Neuronal stem cell (in vitro differentiated cells): ENCODE measurements at regions not wholly inside any gene's neighbourhood (a gene's known extent, or its start where the extent isn't known, plus 50 kb on each side); places are given as distances from the start of the nearest gene placed in this dataset.

Experiments used
- DNase-seq: peaks from one replicate; pipeline ENCODE4 v3.0.0-alpha.2; 2013; ENCODE audit warnings: low spot score
- H2AFZ ChIP-seq: one replicate; pipeline ENCODE4 v1.6.1; 2013; ENCODE audit warnings: mild to moderate bottlenecking, low read length, inconsistent platforms
- H2AK5ac ChIP-seq: 2 replicates; pipeline ENCODE4 v1.6.1; 2013; ENCODE audit warnings: low read depth, mild to moderate bottlenecking, inconsistent platforms, low read length, moderate library complexity, mixed read lengths
- H2BK120ac ChIP-seq: 2 replicates; pipeline ENCODE4 v1.6.1; 2013; ENCODE audit warnings: low read depth, mild to moderate bottlenecking, inconsistent platforms, low read length, moderate library complexity, mixed read lengths
- H2BK12ac ChIP-seq: one replicate; pipeline ENCODE4 v1.6.1; 2013; ENCODE audit warnings: low read length, inconsistent platforms
- H2BK15ac ChIP-seq: 2 replicates; pipeline ENCODE4 v1.6.1; 2013; ENCODE audit warnings: mild to moderate bottlenecking, low read length, inconsistent platforms, mixed read lengths
- H2BK5ac ChIP-seq: one replicate; pipeline ENCODE4 v1.6.1; 2013; ENCODE audit warnings: inconsistent platforms, mild to moderate bottlenecking, low read length, moderate library complexity
- H3K14ac ChIP-seq: one replicate; pipeline ENCODE4 v1.6.1; 2013; ENCODE audit warnings: low read length, inconsistent platforms
- H3K18ac ChIP-seq: 2 replicates; pipeline ENCODE4 v1.6.1; 2013; ENCODE audit warnings: low read length, inconsistent platforms
- H3K23ac ChIP-seq: 2 replicates; pipeline ENCODE4 v1.6.1; 2013; ENCODE audit warnings: low read depth, mild to moderate bottlenecking, mixed read lengths, low read length, inconsistent platforms; ENCODE audit not compliant: poor library complexity
- H3K27ac ChIP-seq: replicated peaks from 3 replicates; pipeline ENCODE4 v1.5.1; 2013; ENCODE audit warnings: low read length, inconsistent platforms
- H3K27me3 ChIP-seq, 3 experiments: 2 replicates each; pipeline ENCODE4 v1.6.1; 2013; ENCODE audit warnings: low read length in 3 of 3, mild to moderate bottlenecking in 2 of 3, inconsistent platforms in 1 of 3, low read depth in 1 of 3, mixed read lengths in 1 of 3, moderate library complexity in 1 of 3; ENCODE audit not compliant: control insufficient read depth in 3 of 3, insufficient read depth in 3 of 3
- H3K36me3 ChIP-seq, 2 donors: replicated peaks in 1 of 2; 2 replicates each; pipeline ENCODE4 v1.6.1; 2013; ENCODE audit warnings: low read length in 2 of 2; ENCODE audit not compliant: control insufficient read depth in 2 of 2, insufficient read depth in 2 of 2
- H3K4ac ChIP-seq: 2 replicates; pipeline ENCODE4 v1.6.1; 2013; ENCODE audit warnings: inconsistent platforms, mild to moderate bottlenecking, low read length, moderate library complexity
- H3K4me1 ChIP-seq, 2 donors: 1 replicate in 1 of 2; 2 replicates in 1 of 2; pipeline ENCODE4 v1.6.1; 2013; ENCODE audit warnings: low read length in 2 of 2, low read depth in 1 of 2; ENCODE audit not compliant: control insufficient read depth in 2 of 2, insufficient read depth in 1 of 2
- H3K4me2 ChIP-seq: one replicate; pipeline ENCODE4 v1.6.1; 2013; ENCODE audit warnings: mild to moderate bottlenecking, low read length, inconsistent platforms; ENCODE audit not compliant: insufficient read depth, poor library complexity, severe bottlenecking
- H3K4me3 ChIP-seq, 2 donors: 2 replicates each; pipeline ENCODE4 v1.5.1; 2013; ENCODE audit warnings: low read length in 2 of 2, mild to moderate bottlenecking in 2 of 2, inconsistent platforms in 1 of 2, moderate library complexity in 1 of 2
- H3K79me1 ChIP-seq: one replicate; pipeline ENCODE4 v1.6.1; 2013; ENCODE audit warnings: low read depth, mild to moderate bottlenecking, inconsistent platforms, low read length, moderate library complexity
- H3K9ac ChIP-seq: one replicate; pipeline ENCODE4 v1.6.1; 2013; ENCODE audit warnings: mild to moderate bottlenecking, low read depth, low read length, inconsistent platforms; ENCODE audit not compliant: poor library complexity
- H3K9me3 ChIP-seq, 2 donors: replicated peaks in 1 of 2; 2 replicates each; pipeline versions ENCODE3 to v1.6.1; 2013; ENCODE audit warnings: low read length in 2 of 2, mild to moderate bottlenecking in 2 of 2, inconsistent platforms in 1 of 2, low read depth in 1 of 2, mixed read lengths in 1 of 2, moderate library complexity in 1 of 2; ENCODE audit not compliant: control insufficient read depth in 2 of 2, insufficient read depth in 1 of 2
- H4K8ac ChIP-seq: one replicate; pipeline ENCODE4 v1.6.1; 2013; ENCODE audit warnings: low read depth, mild to moderate bottlenecking, inconsistent platforms, low read length, moderate library complexity
- H4K91ac ChIP-seq: one replicate; pipeline ENCODE4 v1.6.1; 2013; ENCODE audit warnings: low read length, low read depth, mild to moderate bottlenecking, inconsistent platforms; ENCODE audit not compliant: poor library complexity
- WGBS, 2 donors: extraction: QIAGEN DNeasy Blood & Tissue Kit; methylation state at CpG; one replicate each; pipeline ENCODE4 v1.1.7; 2013; ENCODE audit warnings: missing lambda C conversion rate in 2 of 2, mixed read lengths in 1 of 2; ENCODE audit not compliant: insufficient read length in 2 of 2, insufficient replicate concordance in 1 of 2; ENCODE audit errors: extremely low coverage in 2 of 2; 5-methylcytosine and 5-hydroxymethylcytosine counted together

GRCh38 chr5:154618696-154619095, 136.5 kb upstream of the LARP1 start:
- H3K4me2 ChIP-seq: no peak overlapping the region
- H3K4ac ChIP-seq: no peak overlapping the region
- DNase-seq: no peak
- H3K18ac ChIP-seq: no peak overlapping the region
- no peaks in the 10 kb centered on the region for H3K79me1 ChIP-seq
- H3K4me1 ChIP-seq: no peaks in the 10 kb centered on the region
- no peak overlapping the region for H3K14ac ChIP-seq
- H3K9ac ChIP-seq: no peak overlapping the region
- H3K23ac ChIP-seq: no peak overlapping the region
- H2BK120ac ChIP-seq: no peak overlapping the region
- H2AK5ac ChIP-seq: no peak overlapping the region
- H4K8ac ChIP-seq: no peak overlapping the region
- H2BK12ac ChIP-seq: no peak overlapping the region
- no peak overlapping the region for H3K27ac ChIP-seq
- H3K27me3 ChIP-seq: peaks cover 0 to 18% (median 0%) of the 10 kb centered on the region in 3 experiments
- no peak overlapping the region for H2AFZ ChIP-seq
- no peak overlapping the region for H3K4me3 ChIP-seq
- H4K91ac ChIP-seq: no peak overlapping the region
- no peaks in the 10 kb centered on the region for H3K9me3 ChIP-seq
- no peaks in the 10 kb centered on the region for H3K36me3 ChIP-seq
- H2BK5ac ChIP-seq: no peak overlapping the region
- no peak overlapping the region for H2BK15ac ChIP-seq

GRCh38 chr5:154614595-154614994, 136.6 kb upstream of the HAND1 start:
- peaks cover 10 to 44% (median 23%) of the 10 kb centered on the region in 3 experiments for H3K27me3 ChIP-seq
- no peak overlapping the region for H3K4me3 ChIP-seq
- no peak overlapping the region for H2AFZ ChIP-seq

GRCh38 chr5:154614125-154614524, 136.1 kb upstream of the HAND1 start:
- H3K4me1 ChIP-seq: peaks cover 5 to 8% of the 10 kb centered on the region in 2 donors

More at GRCh38 chr5:154614595-154614994, 136.6 kb upstream of the HAND1 start:
- Histone ChIP-seq H2BK120ac (no peak overlapping the region), H3K36me3 (no peaks in the 10 kb centered on the region), H3K9ac (no peak overlapping the region), H3K9me3 (no peaks in the 10 kb centered on the region), H3K23ac (no peak overlapping the region), H3K4ac (no peak overlapping the region), H4K8ac (no peak overlapping the region), H3K4me1 (peaks cover 5 to 8% of the 10 kb centered on the region in 2 donors), H4K91ac (no peak overlapping the region), H3K14ac (no peak overlapping the region), H3K4me2 (no peak overlapping the region), H3K18ac (no peak overlapping the region), H2BK5ac (no peak overlapping the region), H2BK15ac (no peak overlapping the region), H3K27ac (no peak overlapping the region), H2AK5ac (no peak overlapping the region), H2BK12ac (no peak overlapping the region), H3K79me1 (no peaks in the 10 kb centered on the region)
- no peak for DNase-seq
- no CpG with 5 or more reads among the region's 2 CpGs for WGBS, 2 donors

GRCh38 chr5:154612666-154613065, 134.6 kb upstream of the HAND1 start:
- Histone ChIP-seq H3K23ac (no peak overlapping the region), H2AFZ (no peak overlapping the region), H3K18ac (no peak overlapping the region), H3K79me1 (no peaks in the 10 kb centered on the region), H2BK15ac (no peak overlapping the region), H2AK5ac (no peak overlapping the region), H3K36me3 (no peaks in the 10 kb centered on the region), H3K14ac (no peak overlapping the region), H3K9me3 (no peaks in the 10 kb centered on the region), H3K4me1 (peaks cover 5 to 14% of the 10 kb centered on the region in 2 donors), H2BK12ac (no peak overlapping the region), H3K27me3 (peaks cover 11 to 57% (median 31%) of the 10 kb centered on the region in 3 experiments), H3K4ac (no peak overlapping the region), H4K8ac (no peak overlapping the region), H3K9ac (no peak overlapping the region), H3K4me2 (no peak overlapping the region), H2BK5ac (no peak overlapping the region), H2BK120ac (no peak overlapping the region), H3K27ac (no peak overlapping the region), H4K91ac (no peak overlapping the region), H3K4me3 (no peak overlapping the region)
- no peak for DNase-seq
- no CpG with 5 or more reads among the region's 5 CpGs for WGBS, 2 donors

More at GRCh38 chr5:154614125-154614524, 136.1 kb upstream of the HAND1 start:
- no peak overlapping the region for H4K8ac ChIP-seq
- no peak overlapping the region for H3K4me3 ChIP-seq
- H2AK5ac ChIP-seq: no peak overlapping the region
- no peak overlapping the region for H2BK15ac ChIP-seq
- no peaks in the 10 kb centered on the region for H3K36me3 ChIP-seq
- no peak overlapping the region for H3K4ac ChIP-seq
- H2BK5ac ChIP-seq: no peak overlapping the region
- H3K79me1 ChIP-seq: no peaks in the 10 kb centered on the region
- WGBS, 2 donors: no CpG with 5 or more reads among the region's 1 CpG
- H3K9me3 ChIP-seq: no peaks in the 10 kb centered on the region
- no peak overlapping the region for H3K14ac ChIP-seq
- no peak overlapping the region for H3K4me2 ChIP-seq
- H4K91ac ChIP-seq: no peak overlapping the region
- no peak overlapping the region for H3K27ac ChIP-seq
- H3K27me3 ChIP-seq: peaks cover 11 to 46% (median 28%) of the 10 kb centered on the region in 3 experiments
- H2BK12ac ChIP-seq: no peak overlapping the region
- H3K18ac ChIP-seq: no peak overlapping the region
- no peak overlapping the region for H3K23ac ChIP-seq
- H2BK120ac ChIP-seq: no peak overlapping the region
- H2AFZ ChIP-seq: no peak overlapping the region
- no peak overlapping the region for H3K9ac ChIP-seq
- DNase-seq: no peak
